IMR-90 (cell line): ENCODE measurements at regions not wholly inside any gene's neighbourhood (a gene's known extent, or its start where the extent isn't known, plus 50 kb on each side); places are given as distances from the start of the nearest gene placed in this dataset.

ENCODE experiments used
- BHLHE40 ChIP-seq: fragments of 150-350 bp; IDR thresholded peaks from 2 replicates; pipeline ENCODE4 v1.6.1; 2016; ENCODE audit warnings: mild to moderate bottlenecking, low read depth, low read length
- CEBPB ChIP-seq: IDR thresholded peaks from 2 replicates; pipeline ENCODE4 v1.6.1; 2012; ENCODE audit warnings: low read depth, low read length, improper control_type of control experiment
- CHD1 ChIP-seq: IDR thresholded peaks from 2 replicates; pipeline ENCODE4 v1.6.1; 2012; ENCODE audit warnings: low read depth, low read length, improper control_type of control experiment
- CTCF ChIP-seq: conservative IDR thresholded peaks from 2 replicates; pipeline ENCODE4 v1.5.1; 2012; ENCODE audit warnings: mild to moderate bottlenecking, low read depth, low read length, improper control_type of control experiment
- FOS ChIP-seq: fragments of 150-350 bp; IDR thresholded peaks from 2 replicates; pipeline ENCODE4 v1.6.1; 2016; ENCODE audit warnings: low read depth, low read length
- MAFK ChIP-seq: IDR thresholded peaks from 2 replicates; pipeline ENCODE4 v1.6.1; 2012; ENCODE audit warnings: low read depth, low read length, improper control_type of control experiment
- MAZ ChIP-seq: IDR thresholded peaks from 2 replicates; pipeline ENCODE4 v1.6.1; 2012; ENCODE audit warnings: low read depth, mild to moderate bottlenecking, low read length, improper control_type of control experiment, moderate library complexity, borderline replicate concordance
- MXI1 ChIP-seq: IDR thresholded peaks from 2 replicates; pipeline ENCODE4 v1.6.1; 2012; ENCODE audit warnings: low read depth, mild to moderate bottlenecking, low read length, moderate library complexity, borderline replicate concordance
- POLR2A ChIP-seq: IDR thresholded peaks from 2 replicates; pipeline ENCODE4 v1.6.1; 2012; ENCODE audit warnings: mild to moderate bottlenecking, low read depth, low read length
- RAD21 ChIP-seq: IDR thresholded peaks from 2 replicates; pipeline ENCODE4 v1.6.1; 2012; ENCODE audit warnings: low read length, improper control_type of control experiment
- RCOR1 ChIP-seq: IDR thresholded peaks from 2 replicates; pipeline ENCODE4 v1.6.1; 2012; ENCODE audit warnings: mild to moderate bottlenecking, low read length, improper control_type of control experiment; ENCODE audit not compliant: insufficient replicate concordance
- SMC3 ChIP-seq: fragments of 150-350 bp; IDR thresholded peaks from 2 replicates; pipeline ENCODE4 v1.6.1; 2016; ENCODE audit warnings: low read depth, mild to moderate bottlenecking, antibody characterized with exemption, low read length, moderate library complexity
- USF2 ChIP-seq: fragments of 150-350 bp; IDR thresholded peaks from 2 replicates; pipeline ENCODE4 v1.6.1; 2017; ENCODE audit warnings: mild to moderate bottlenecking, antibody characterized with exemption, low read length, low read depth

- TF ChIP-seq BHLHE40 = no peak
- no peak for TF ChIP-seq RAD21
- TF ChIP-seq CTCF = no peak
- TF ChIP-seq POLR2A = no peak
- TF ChIP-seq USF2 = no peak
- TF ChIP-seq MAZ = no peak
- no peak for TF ChIP-seq FOS
- TF ChIP-seq CEBPB = no peak
- no peak for TF ChIP-seq SMC3
- no peak for TF ChIP-seq MXI1
- no peak for TF ChIP-seq RCOR1
- TF ChIP-seq MAFK = no peak
- no peak for TF ChIP-seq CHD1
Measured at GRCh38 chr3:6165951-6166350, 695.0 kb upstream of the GRM7 start.
